ENCODE measurements at regions not wholly inside any gene's neighbourhood (a gene's known extent, or its start where the extent isn't known, plus 50 kb on each side); places are given as distances from the start of the nearest gene placed in this dataset.
"Not testable (repeated sequence)": the region's sequence is repeated elsewhere in the genome, so short reads cannot be mapped to it uniquely, and the experiment has no call there.

- DNase-seq = no peak
Measured at GRCh38 chr17:13442361-13442760, 159.4 kb downstream of the HS3ST3A1 start.

- DNase-seq = no peak
Measured at GRCh38 chr17:13441873-13442272, 159.9 kb downstream of the HS3ST3A1 start.

- DNase-seq = peak; percentile 77
Measured at GRCh38 chr17:13437966-13438779, 163.6 kb downstream of the HS3ST3A1 start.

GRCh38 chr17:13435230-13435629, 166.5 kb downstream of the HS3ST3A1 start:
- DNase-seq = no peak

- peak; percentile 92 for DNase-seq
Measured at GRCh38 chr17:13429201-13429600, 172.5 kb downstream of the HS3ST3A1 start.

- no peak for DNase-seq
Measured at GRCh38 chr17:13428611-13429042, 173.1 kb downstream of the HS3ST3A1 start.

GRCh38 chr17:13426991-13427390, 174.7 kb downstream of the HS3ST3A1 start:
- DNase-seq = no peak

GRCh38 chr17:13425390-13425789, 176.3 kb downstream of the HS3ST3A1 start:
- no peak for DNase-seq

GRCh38 chr17:13421581-13422130, 180.1 kb downstream of the HS3ST3A1 start:
- DNase-seq = no peak

- no peak for DNase-seq
Measured at GRCh38 chr17:13420878-13421277, 180.9 kb downstream of the HS3ST3A1 start.

GRCh38 chr17:13420418-13420826, 181.3 kb downstream of the HS3ST3A1 start:
- no peak for DNase-seq

GRCh38 chr17:13419676-13420075, 182.1 kb downstream of the HS3ST3A1 start:
- DNase-seq = no peak

GRCh38 chr17:13418891-13419290, 182.8 kb downstream of the HS3ST3A1 start:
- no peak for DNase-seq

- DNase-seq = no peak
Measured at GRCh38 chr17:13417381-13417950, 184.3 kb downstream of the HS3ST3A1 start.

- no peak for DNase-seq
Measured at GRCh38 chr17:13416748-13417363, 184.9 kb downstream of the HS3ST3A1 start.

GRCh38 chr17:13415871-13416416, 185.8 kb downstream of the HS3ST3A1 start:
- DNase-seq = no peak

GRCh38 chr17:13415200-13415599, 186.5 kb downstream of the HS3ST3A1 start:
- not testable (repeated sequence) for DNase-seq

- DNase-seq = no peak
Measured at GRCh38 chr17:13413001-13413400, 188.7 kb downstream of the HS3ST3A1 start.

- no peak for DNase-seq
Measured at GRCh38 chr17:13410874-13411273, 190.9 kb downstream of the HS3ST3A1 start.

- no peak for DNase-seq
Measured at GRCh38 chr17:13410214-13410613, 191.5 kb downstream of the HS3ST3A1 start.

GRCh38 chr17:13409455-13409854, 192.3 kb downstream of the HS3ST3A1 start:
- DNase-seq = no peak

- DNase-seq = no peak
Measured at GRCh38 chr17:13407381-13407780, 194.3 kb downstream of the HS3ST3A1 start.

- no peak for DNase-seq
Measured at GRCh38 chr17:13405807-13406206, 195.9 kb downstream of the HS3ST3A1 start.
